ENCODE measurements at regions not wholly inside any gene's neighbourhood (a gene's known extent, or its start where the extent isn't known, plus 50 kb on each side); places are given as distances from the start of the nearest gene placed in this dataset.

DNA sequence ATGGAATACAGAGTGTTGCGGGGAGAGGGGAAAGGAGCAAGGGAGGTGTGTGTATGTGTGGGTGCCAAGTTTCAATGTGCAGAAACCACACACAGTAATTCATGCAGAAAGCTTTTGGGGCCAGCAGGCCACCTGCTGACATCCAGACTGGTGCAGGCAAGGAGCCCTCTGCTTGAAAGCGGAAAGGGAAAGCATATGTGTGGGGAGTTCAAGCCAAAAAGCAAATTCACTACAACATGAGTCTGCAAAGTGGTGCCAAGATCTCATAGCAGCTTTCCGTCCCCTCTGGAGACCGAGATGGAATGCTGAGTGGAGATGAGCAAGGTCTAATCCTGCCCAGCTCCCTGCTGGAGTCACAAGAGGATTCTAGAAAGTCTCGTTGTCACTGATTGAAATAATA lies 159.7 kb upstream of the VLDLR start:
- Histone ChIP-seq H3K36me3 (ENCODE audit: insufficient read depth, low read length) (no peaks in the 10 kb centered on the region), H3F3A (ENCODE audit: low read depth) (no peaks in the 10 kb centered on the region), H3K4me3 (ENCODE audit: low read length, poor library complexity, severe bottlenecking) (no peak overlapping the region), H3K9me2 (replicated peaks; ENCODE audit: low read depth, low read length) (no peaks in the 10 kb centered on the region), H3K79me2 (ENCODE audit: insufficient read depth, low read length) (no peaks in the 10 kb centered on the region), H3K4me2 (ENCODE audit: low read depth, low read length, poor library complexity, severe bottlenecking) (no peak overlapping the region), H3K27me3 (ENCODE audit: insufficient read depth, low read length, poor library complexity, severe bottlenecking) (no peaks in the 10 kb centered on the region), H3K9me3 (ENCODE audit: insufficient read depth, low read depth, low read length) (no peaks in the 10 kb centered on the region), H3K9ac (ENCODE audit: low read depth, low read length, poor library complexity, severe bottlenecking) (no peak overlapping the region), H3K4me1 (ENCODE audit: insufficient read depth, low read length, poor library complexity, severe bottlenecking) (no peaks in the 10 kb centered on the region), H2AFZ (ENCODE audit: low read length) (no peak overlapping the region), H4K20me1 (ENCODE audit: insufficient read depth, low read length, poor library complexity, severe bottlenecking) (no peaks in the 10 kb centered on the region)
- TF ChIP-seq, protein P1, sequence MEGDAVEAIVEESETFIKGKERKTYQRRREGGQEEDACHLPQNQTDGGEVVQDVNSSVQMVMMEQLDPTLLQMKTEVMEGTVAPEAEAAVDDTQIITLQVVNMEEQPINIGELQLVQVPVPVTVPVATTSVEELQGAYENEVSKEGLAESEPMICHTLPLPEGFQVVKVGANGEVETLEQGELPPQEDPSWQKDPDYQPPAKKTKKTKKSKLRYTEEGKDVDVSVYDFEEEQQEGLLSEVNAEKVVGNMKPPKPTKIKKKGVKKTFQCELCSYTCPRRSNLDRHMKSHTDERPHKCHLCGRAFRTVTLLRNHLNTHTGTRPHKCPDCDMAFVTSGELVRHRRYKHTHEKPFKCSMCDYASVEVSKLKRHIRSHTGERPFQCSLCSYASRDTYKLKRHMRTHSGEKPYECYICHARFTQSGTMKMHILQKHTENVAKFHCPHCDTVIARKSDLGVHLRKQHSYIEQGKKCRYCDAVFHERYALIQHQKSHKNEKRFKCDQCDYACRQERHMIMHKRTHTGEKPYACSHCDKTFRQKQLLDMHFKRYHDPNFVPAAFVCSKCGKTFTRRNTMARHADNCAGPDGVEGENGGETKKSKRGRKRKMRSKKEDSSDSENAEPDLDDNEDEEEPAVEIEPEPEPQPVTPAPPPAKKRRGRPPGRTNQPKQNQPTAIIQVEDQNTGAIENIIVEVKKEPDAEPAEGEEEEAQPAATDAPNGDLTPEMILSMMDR (conservative IDR thresholded peaks at IDR 0.05; ENCODE audit: low read length) = no peak
- no peak for TF ChIP-seq EZH2phosphoT487 (IDR thresholded peaks at IDR 0.05; ENCODE audit: borderline replicate concordance)

DNA sequence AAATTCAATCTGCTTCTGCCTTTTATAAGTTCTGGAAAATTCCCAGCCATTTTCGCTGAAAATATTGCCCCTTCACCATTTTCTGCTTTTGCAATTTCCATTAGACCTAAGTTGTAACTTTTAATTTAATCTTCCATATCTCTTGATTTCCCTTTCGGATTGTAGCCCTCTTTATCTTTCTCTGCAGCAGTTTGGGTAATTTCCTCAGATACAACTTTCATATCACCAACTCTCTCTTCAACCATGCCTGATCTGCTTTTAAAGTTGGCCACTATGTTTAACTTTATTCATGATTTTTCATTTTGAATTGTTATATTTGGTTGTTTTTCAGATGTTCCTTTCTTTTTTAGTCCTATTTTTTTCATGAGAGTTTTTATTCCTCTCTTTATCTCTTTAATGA lies 157.0 kb upstream of the VLDLR start:
- Histone ChIP-seq H4K20me1 (ENCODE audit: insufficient read depth, low read length, poor library complexity, severe bottlenecking) (no peaks in the 10 kb centered on the region), H3F3A (ENCODE audit: low read depth) (no peaks in the 10 kb centered on the region), H3K27me3 (ENCODE audit: insufficient read depth, low read length, poor library complexity, severe bottlenecking) (no peaks in the 10 kb centered on the region), H3K4me2 (ENCODE audit: low read depth, low read length, poor library complexity, severe bottlenecking) (no peak overlapping the region), H3K36me3 (ENCODE audit: insufficient read depth, low read length) (no peaks in the 10 kb centered on the region), H2AFZ (ENCODE audit: low read length) (no peak overlapping the region), H3K9me2 (replicated peaks; ENCODE audit: low read depth, low read length) (no peaks in the 10 kb centered on the region), H3K9me3 (ENCODE audit: insufficient read depth, low read depth, low read length) (no peaks in the 10 kb centered on the region), H3K79me2 (ENCODE audit: insufficient read depth, low read length) (no peaks in the 10 kb centered on the region), H3K9ac (ENCODE audit: low read depth, low read length, poor library complexity, severe bottlenecking) (no peak overlapping the region), H3K4me3 (ENCODE audit: low read length, poor library complexity, severe bottlenecking) (no peak overlapping the region), H3K4me1 (ENCODE audit: insufficient read depth, low read length, poor library complexity, severe bottlenecking) (peaks cover 5% of the 10 kb centered on the region)
- TF ChIP-seq, protein P1 (conservative IDR thresholded peaks at IDR 0.05; ENCODE audit: low read length) = no peak
- no peak for TF ChIP-seq EZH2phosphoT487 (IDR thresholded peaks at IDR 0.05; ENCODE audit: borderline replicate concordance)

DNA sequence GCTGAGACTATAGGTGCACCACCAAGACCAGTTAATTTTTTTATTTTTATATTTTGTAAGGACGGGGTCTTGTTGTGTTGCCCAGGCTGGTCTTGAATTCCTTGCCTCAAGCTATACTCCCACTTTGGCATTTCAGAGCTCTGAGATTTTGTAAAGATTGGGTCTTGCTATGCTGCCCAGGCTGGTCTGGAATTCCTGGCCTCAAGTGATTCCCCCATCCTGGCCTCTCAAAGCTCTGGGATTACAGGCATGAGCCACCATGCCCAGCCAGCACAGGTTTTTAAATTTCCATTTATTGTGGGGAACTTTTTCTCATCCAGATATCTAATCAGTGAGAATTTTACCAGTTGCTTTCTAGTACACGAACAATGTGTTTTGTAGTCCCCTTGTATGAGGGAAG lies 156.1 kb upstream of the VLDLR start:
- TF ChIP-seq EZH2phosphoT487 (IDR thresholded peaks at IDR 0.05; ENCODE audit: borderline replicate concordance) = no peak
- TF ChIP-seq, protein P1 (conservative IDR thresholded peaks at IDR 0.05; ENCODE audit: low read length) = no peak
- Histone ChIP-seq H3K9me3 (ENCODE audit: insufficient read depth, low read depth, low read length) (no peaks in the 10 kb centered on the region), H3F3A (ENCODE audit: low read depth) (no peaks in the 10 kb centered on the region), H3K4me3 (ENCODE audit: low read length, poor library complexity, severe bottlenecking) (no peak overlapping the region), H3K27me3 (ENCODE audit: insufficient read depth, low read length, poor library complexity, severe bottlenecking) (no peaks in the 10 kb centered on the region), H3K36me3 (ENCODE audit: insufficient read depth, low read length) (no peaks in the 10 kb centered on the region), H2AFZ (ENCODE audit: low read length) (no peak overlapping the region), H3K79me2 (ENCODE audit: insufficient read depth, low read length) (no peaks in the 10 kb centered on the region), H3K9me2 (replicated peaks; ENCODE audit: low read depth, low read length) (no peaks in the 10 kb centered on the region), H3K4me2 (ENCODE audit: low read depth, low read length, poor library complexity, severe bottlenecking) (no peak overlapping the region), H4K20me1 (ENCODE audit: insufficient read depth, low read length, poor library complexity, severe bottlenecking) (no peaks in the 10 kb centered on the region), H3K9ac (ENCODE audit: low read depth, low read length, poor library complexity, severe bottlenecking) (no peak overlapping the region), H3K4me1 (ENCODE audit: insufficient read depth, low read length, poor library complexity, severe bottlenecking) (peaks cover 9% of the 10 kb centered on the region)

Data from Loucy (cell line).